ENCODE measurements at regions not wholly inside any gene's neighbourhood (a gene's known extent, or its start where the extent isn't known, plus 50 kb on each side); places are given as distances from the start of the nearest gene placed in this dataset.
"Not testable (repeated sequence)": the region's sequence is repeated elsewhere in the genome, so short reads cannot be mapped to it uniquely, and the experiment has no call there.

GRCh38 chr12:67789266-67789665 lies 140.7 kb downstream of the DYRK2 start:
- H3K9me3 ChIP-seq = peaks cover 7% of the 10 kb centered on the region; the same call in 1 of the 2 replicates
- H3K9ac ChIP-seq = no peak overlapping the region
- no peak overlapping the region for H3K4me2 ChIP-seq
- no peak for TF ChIP-seq GABPA (IDR thresholded peaks at IDR 0.05; ENCODE audit: low read depth)
- H3K79me2 ChIP-seq (ENCODE audit: insufficient read depth) = no peaks in the 10 kb centered on the region
- H3K9me2 ChIP-seq = no peaks in the 10 kb centered on the region
- ChIA-PET CTCF (interaction anchor here (0.6 to 1.4 kb wide), 2 partner anchors 10 to 153 kb away, joined by 3 read pairs; no protein-coding TSS in a partner anchor), POLR2A (no interaction called here)
- no peaks in the 10 kb centered on the region for H4K20me1 ChIP-seq (ENCODE audit: insufficient read depth)
- no peak overlapping the region for H3K4me3 ChIP-seq (ENCODE audit: low read depth in 2 of 2, low read length in 1 of 2)
- H3K36me3 ChIP-seq (replicated peaks in 1 of 2; ENCODE audit: control insufficient read depth in 1 of 2, insufficient read depth in 2 of 2, low read length in 1 of 2) = no peaks in the 10 kb centered on the region
- no peak overlapping the region for H2AFZ ChIP-seq (ENCODE audit: low read depth)
- H3K4me1 ChIP-seq (ENCODE audit: control insufficient read depth in 1 of 2, insufficient read depth in 2 of 2, low read depth in 1 of 2, low read length in 1 of 2) = no peaks in the 10 kb centered on the region
- peaks cover 4% of the 10 kb centered on the region for H3F3A ChIP-seq (replicated peaks; ENCODE audit: insufficient read depth)
- H3K27me3 ChIP-seq (ENCODE audit: insufficient read depth) = no peaks in the 10 kb centered on the region
- no peak for DNase-seq
- H3K27ac ChIP-seq (ENCODE audit: low read depth in 2 of 2, low read length in 1 of 2) = no peak overlapping the region

GRCh38 chr12:67790660-67791059 lies 142.1 kb downstream of the DYRK2 start:
- no peak overlapping the region for H3K9ac ChIP-seq
- H3K4me3 ChIP-seq (ENCODE audit: low read depth in 2 of 2, low read length in 1 of 2) = no peak overlapping the region
- no peaks in the 10 kb centered on the region for H3K79me2 ChIP-seq (ENCODE audit: insufficient read depth)
- H3K9me2 ChIP-seq = no peaks in the 10 kb centered on the region
- WGBS (ENCODE audit: low lambda C conversion rate) = 84% methylated on average over 2 of the region's 2 CpGs
- no peak overlapping the region for H3K27ac ChIP-seq (ENCODE audit: low read depth in 2 of 2, low read length in 1 of 2)
- no peaks in the 10 kb centered on the region for H3K36me3 ChIP-seq (replicated peaks in 1 of 2; ENCODE audit: control insufficient read depth in 1 of 2, insufficient read depth in 2 of 2, low read length in 1 of 2)
- no peaks in the 10 kb centered on the region for H4K20me1 ChIP-seq (ENCODE audit: insufficient read depth)
- peaks cover 7% of the 10 kb centered on the region; the same call in 1 of the 2 replicates for H3K9me3 ChIP-seq
- no peak for DNase-seq
- ChIA-PET POLR2A (no interaction called here), CTCF (no interaction called here)
- 0 out of 4 replicates have a peak, but pooled peaks cover 0 to 11% of the 10 kb centered on the region in 2 experiments for H3K4me1 ChIP-seq (ENCODE audit: control insufficient read depth in 1 of 2, insufficient read depth in 2 of 2, low read depth in 1 of 2, low read length in 1 of 2)
- H3F3A ChIP-seq (replicated peaks; ENCODE audit: insufficient read depth) = peaks cover 4% of the 10 kb centered on the region
- no peak for TF ChIP-seq FOXM1 (IDR thresholded peaks at IDR 0.05; ENCODE audit: low read depth)
- no peak for TF ChIP-seq EZH2phosphoT487 (IDR thresholded peaks at IDR 0.05; ENCODE audit: borderline replicate concordance, low read depth)
- TF ChIP-seq YY1 (IDR thresholded peaks at IDR 0.05; ENCODE audit: low read depth) = no peak
- no peak for TF ChIP-seq MAX (IDR thresholded peaks at IDR 0.05; ENCODE audit: low read depth)
- TF ChIP-seq RXRA (IDR thresholded peaks at IDR 0.05; ENCODE audit: borderline replicate concordance, low read depth) = no peak
- TF ChIP-seq RAD21 (IDR thresholded peaks at IDR 0.05; ENCODE audit: low read length) = no peak
- no peak for TF ChIP-seq GABPA (IDR thresholded peaks at IDR 0.05; ENCODE audit: low read depth)
- TF ChIP-seq SIN3A (IDR thresholded peaks at IDR 0.05; ENCODE audit: borderline replicate concordance, low read depth, low read length) = no peak
- no peak for TF ChIP-seq USF2 (IDR thresholded peaks at IDR 0.05; ENCODE audit: borderline replicate concordance, low read depth, low read length)
- no peak for TF ChIP-seq ELF1 (IDR thresholded peaks at IDR 0.05)
- TF ChIP-seq MEF2A (IDR thresholded peaks at IDR 0.05; ENCODE audit: borderline replicate concordance, low read depth) = no peak
- TF ChIP-seq TCF12 (IDR thresholded peaks at IDR 0.05) = no peak
- TF ChIP-seq FOSL2 (IDR thresholded peaks at IDR 0.05; ENCODE audit: borderline replicate concordance, low read depth) = no peak
- TF ChIP-seq RCOR1 (IDR thresholded peaks at IDR 0.05; ENCODE audit: low read length) = no peak
- TF ChIP-seq POLR2AphosphoS5 (IDR thresholded peaks at IDR 0.05; ENCODE audit: low read depth, low read length) = no peak
- TF ChIP-seq GATA2 (CRISPR knock-in tag; IDR thresholded peaks at IDR 0.05) = no peak
- TF ChIP-seq ZBTB33 (IDR thresholded peaks at IDR 0.05; ENCODE audit: borderline replicate concordance, low read depth) = no peak
- no peak for TF ChIP-seq NRF1 (IDR thresholded peaks at IDR 0.05; ENCODE audit: low read depth, low read length)
- no peaks in the 10 kb centered on the region for H3K27me3 ChIP-seq (ENCODE audit: insufficient read depth)
- H2AFZ ChIP-seq (ENCODE audit: low read depth) = no peak overlapping the region
- H3K4me2 ChIP-seq = no peak overlapping the region

- H2AFZ ChIP-seq (ENCODE audit: low read depth); H3K4me3 ChIP-seq (ENCODE audit: low read depth in 2 of 2, low read length in 1 of 2); H3K36me3 ChIP-seq (replicated peaks in 1 of 2; ENCODE audit: control insufficient read depth in 1 of 2, insufficient read depth in 2 of 2, low read length in 1 of 2); H3K9me3 ChIP-seq; H3K79me2 ChIP-seq (ENCODE audit: insufficient read depth); H3K27me3 ChIP-seq (ENCODE audit: insufficient read depth); H3K4me2 ChIP-seq; POLR2A ChIA-PET; H3K27ac ChIP-seq (ENCODE audit: low read depth in 2 of 2, low read length in 1 of 2); H3K9me2 ChIP-seq; CTCF ChIA-PET; DNase-seq; H3F3A ChIP-seq (replicated peaks; ENCODE audit: insufficient read depth); H3K9ac ChIP-seq; H4K20me1 ChIP-seq (ENCODE audit: insufficient read depth): not testable (repeated sequence)
- WGBS (ENCODE audit: low lambda C conversion rate) = 93% methylated on average over 3 of the region's 3 CpGs
- H3K4me1 ChIP-seq (ENCODE audit: control insufficient read depth in 1 of 2, insufficient read depth in 2 of 2, low read depth in 1 of 2, low read length in 1 of 2) = 0 out of 4 replicates have a peak, but pooled peaks cover 0 to 12% of the 10 kb centered on the region in 2 experiments
Observed at GRCh38 chr12:67791362-67791761, 142.8 kb downstream of the DYRK2 start.

Measured in SK-N-SH (cell line).